Progenitor cell of endocrine pancreas (in vitro differentiated cells): ENCODE measurements at regions not wholly inside any gene's neighbourhood (a gene's known extent, or its start where the extent isn't known, plus 50 kb on each side); places are given as distances from the start of the nearest gene placed in this dataset.

ENCODE experiments used
- DNase-seq: peaks from one replicate; pipeline ENCODE4 v3.0.0; 2021; ENCODE audit warnings: low spot score; ENCODE audit not compliant: unreplicated experiment
- H3K27ac Mint-ChIP-seq: 2 replicates; pipeline ENCODE4 v1.8.0; 2021; ENCODE audit warnings: mild to moderate bottlenecking, moderate library complexity, mixed read lengths
- H3K27me3 Mint-ChIP-seq: 2 replicates; pipeline ENCODE4 v1.8.0; 2021; ENCODE audit warnings: mixed read lengths
- H3K36me3 Mint-ChIP-seq: 2 replicates; pipeline ENCODE4 v1.8.0; 2022; ENCODE audit warnings: mixed read lengths; ENCODE audit not compliant: insufficient read depth
- H3K4me1 Mint-ChIP-seq: 2 replicates; pipeline ENCODE4 v1.8.0; 2021; ENCODE audit warnings: low read depth, mixed read lengths
- H3K4me3 Mint-ChIP-seq: 2 replicates; pipeline ENCODE4 v1.8.0; 2021; ENCODE audit warnings: low read depth, mild to moderate bottlenecking, moderate library complexity, mixed read lengths
- H3K9me3 Mint-ChIP-seq: 2 replicates; pipeline ENCODE4 v1.8.0; 2021; ENCODE audit warnings: low read depth, mixed read lengths
- TF ChIP-seq, protein P1 (sequence below): fragments of 200-600 bp; sonication (generic); IDR thresholded peaks from one replicate; pipeline ENCODE4 v1.5.0; 2021; ENCODE audit warnings: antibody characterized with exemption, mild to moderate bottlenecking; ENCODE audit not compliant: unreplicated experiment

DNA sequence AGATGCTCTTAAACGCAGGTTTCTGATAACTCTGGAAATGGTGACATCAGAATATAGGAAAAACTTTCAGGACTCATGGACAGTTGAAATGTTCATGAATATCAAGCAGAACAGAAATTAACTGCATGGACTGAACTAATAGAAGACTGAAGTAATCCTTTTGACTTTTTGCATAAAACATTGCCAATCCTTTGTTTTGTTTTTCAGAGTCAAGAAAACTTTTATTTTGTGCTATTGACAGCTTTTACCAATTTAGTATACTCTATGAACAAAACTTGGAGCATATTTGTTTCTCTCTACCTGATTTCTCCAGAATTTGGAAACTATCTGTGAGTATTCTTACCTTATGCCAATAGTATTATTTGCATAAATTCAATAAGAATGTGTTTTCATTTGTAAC, 61.2 kb upstream of the HMX1 start:
- H3K27me3 Mint-ChIP-seq: peaks cover 4% of the 10 kb centered on the region
- H3K36me3 Mint-ChIP-seq: no peaks in the 10 kb centered on the region
- DNase-seq: no peak
- H3K4me3 Mint-ChIP-seq: no peak overlapping the region
- no peaks in the 10 kb centered on the region for H3K4me1 Mint-ChIP-seq
- H3K27ac Mint-ChIP-seq: no peak overlapping the region
- TF ChIP-seq, protein P1, sequence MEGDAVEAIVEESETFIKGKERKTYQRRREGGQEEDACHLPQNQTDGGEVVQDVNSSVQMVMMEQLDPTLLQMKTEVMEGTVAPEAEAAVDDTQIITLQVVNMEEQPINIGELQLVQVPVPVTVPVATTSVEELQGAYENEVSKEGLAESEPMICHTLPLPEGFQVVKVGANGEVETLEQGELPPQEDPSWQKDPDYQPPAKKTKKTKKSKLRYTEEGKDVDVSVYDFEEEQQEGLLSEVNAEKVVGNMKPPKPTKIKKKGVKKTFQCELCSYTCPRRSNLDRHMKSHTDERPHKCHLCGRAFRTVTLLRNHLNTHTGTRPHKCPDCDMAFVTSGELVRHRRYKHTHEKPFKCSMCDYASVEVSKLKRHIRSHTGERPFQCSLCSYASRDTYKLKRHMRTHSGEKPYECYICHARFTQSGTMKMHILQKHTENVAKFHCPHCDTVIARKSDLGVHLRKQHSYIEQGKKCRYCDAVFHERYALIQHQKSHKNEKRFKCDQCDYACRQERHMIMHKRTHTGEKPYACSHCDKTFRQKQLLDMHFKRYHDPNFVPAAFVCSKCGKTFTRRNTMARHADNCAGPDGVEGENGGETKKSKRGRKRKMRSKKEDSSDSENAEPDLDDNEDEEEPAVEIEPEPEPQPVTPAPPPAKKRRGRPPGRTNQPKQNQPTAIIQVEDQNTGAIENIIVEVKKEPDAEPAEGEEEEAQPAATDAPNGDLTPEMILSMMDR: no peak
- H3K9me3 Mint-ChIP-seq: peaks cover 40% of the 10 kb centered on the region

DNA sequence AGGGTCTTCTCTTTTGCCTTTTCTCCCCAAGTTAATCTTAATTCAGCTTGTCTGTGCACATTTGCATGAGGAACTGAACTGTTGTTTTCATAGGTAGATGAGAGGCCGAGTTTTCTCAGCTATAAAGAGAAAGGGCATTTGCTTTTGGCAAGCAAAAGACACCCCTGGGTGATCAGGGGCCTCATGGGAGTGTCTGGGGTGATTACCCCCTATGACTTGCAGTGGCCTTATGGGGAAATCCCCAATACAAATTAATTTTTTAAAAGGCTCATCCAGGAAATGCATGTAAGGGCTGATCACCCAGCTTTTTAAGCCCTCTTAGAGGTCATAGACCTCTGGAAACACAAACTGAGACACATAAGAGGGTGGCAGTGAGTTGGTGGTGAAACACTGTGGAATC, 56.4 kb upstream of the HMX1 start:
- H3K4me3 Mint-ChIP-seq: no peak overlapping the region
- peaks cover 28% of the 10 kb centered on the region for H3K9me3 Mint-ChIP-seq
- DNase-seq: no peak
- no peaks in the 10 kb centered on the region for H3K36me3 Mint-ChIP-seq
- no peak overlapping the region for H3K27ac Mint-ChIP-seq
- H3K27me3 Mint-ChIP-seq: no peaks in the 10 kb centered on the region
- TF ChIP-seq, protein P1: no peak
- no peaks in the 10 kb centered on the region for H3K4me1 Mint-ChIP-seq

- Mint-ChIP-seq H3K36me3 (no peaks in the 10 kb centered on the region), H3K4me1 (no peaks in the 10 kb centered on the region), H3K27me3 (peaks cover 23% of the 10 kb centered on the region), H3K4me3 (no peak overlapping the region), H3K9me3 (peaks cover 21% of the 10 kb centered on the region), H3K27ac (no peak overlapping the region)
- TF ChIP-seq, protein P1: no peak
- no peak for DNase-seq
Measured at GRCh38 chr4:8922481-8922880, 50.8 kb upstream of the HMX1 start.

GRCh38 chr4:8921465-8921864, 49.8 kb upstream of the HMX1 start:
- Mint-ChIP-seq H3K4me3 (no peak overlapping the region), H3K27me3 (peaks cover 24% of the 10 kb centered on the region), H3K9me3 (peaks cover 17% of the 10 kb centered on the region), H3K4me1 (no peaks in the 10 kb centered on the region), H3K27ac (no peak overlapping the region), H3K36me3 (no peaks in the 10 kb centered on the region)
- TF ChIP-seq, protein P1: no peak
- no peak for DNase-seq
